Mucosa of descending colon (tissue), 3 donors: ENCODE measurements at regions not wholly inside any gene's neighbourhood (a gene's known extent, or its start where the extent isn't known, plus 50 kb on each side); places are given as distances from the start of the nearest gene placed in this dataset.

Source experiments
- ATAC-seq: fragments of 200-7000 bp; cut with Tn5 transposase; one replicate; pipeline ENCODE4 v1.9.1; 2020; ENCODE audit warnings: mild to moderate bottlenecking, moderate library complexity
- DNase-seq, 3 donors: peaks; one replicate each; pipeline ENCODE4 v3.0.0-alpha.2; 2020
- H3K36me3 ChIP-seq: fragments of 200-600 bp; one replicate; pipeline ENCODE4 v1.8.0; 2021; ENCODE audit warnings: low read depth, mild to moderate bottlenecking
- H3K4me1 ChIP-seq: fragments of 200-600 bp; one replicate; pipeline ENCODE4 v1.8.0; 2021; ENCODE audit warnings: low read depth, mild to moderate bottlenecking
- H3K4me3 ChIP-seq: fragments of 200-600 bp; one replicate; pipeline ENCODE4 v1.8.0; 2021; ENCODE audit warnings: mild to moderate bottlenecking
- H3K9me3 ChIP-seq: fragments of 200-600 bp; one replicate; pipeline ENCODE4 v1.8.0; 2021; ENCODE audit warnings: mild to moderate bottlenecking
- CTCF ChIP-seq: fragments of 200-600 bp; IDR thresholded peaks from one replicate; pipeline ENCODE4 v1.8.0; 2022; ENCODE audit warnings: antibody characterized with exemption, mild to moderate bottlenecking
- intact Hi-C, 2 donors: fragments of 100-400 bp; cut with DNase I in 1 of 2; cut with micrococcal nuclease in 1 of 2; formaldehyde crosslinking; loops; one replicate each; pipeline versions ENCODE4 v1.11.0 to v1.11.1; 2022; cut with DNase I, micrococcal nuclease
- donor health status: DM: no; HTN: no; CAD: no; lungs with moderate emphysema.
- donor health status: DM: no; HTN: no; CAD: no.
- donor health status: DM: no; HTN: yes; CAD: no.

- Histone ChIP-seq H3K4me3 (no peak overlapping the region), H3K4me1 (peaks cover 4% of the 10 kb centered on the region), H3K9me3 (peaks cover 5% of the 10 kb centered on the region), H3K36me3 (no peaks in the 10 kb centered on the region)
- TF ChIP-seq CTCF = no peak
- intact Hi-C loops = no loop called here
- ATAC-seq (no peak), DNase-seq (no peak)
Measured at GRCh38 chr4:138105331-138105730, 136.8 kb downstream of the SLC7A11 start.

GRCh38 chr4:138104284-138104680 lies 137.9 kb downstream of the SLC7A11 start:
- ATAC-seq = no peak
- no peak overlapping the region for H3K4me3 ChIP-seq
- H3K9me3 ChIP-seq = peaks cover 5% of the 10 kb centered on the region
- DNase-seq = no peak
- intact Hi-C loops = no loop called here
- no peak for TF ChIP-seq CTCF
- peaks cover 4% of the 10 kb centered on the region for H3K4me1 ChIP-seq
- H3K36me3 ChIP-seq = no peaks in the 10 kb centered on the region

- no peak for TF ChIP-seq CTCF
- ATAC-seq = no peak
- Histone ChIP-seq H3K9me3 (peaks cover 5% of the 10 kb centered on the region), H3K4me1 (peaks cover 4% of the 10 kb centered on the region), H3K36me3 (no peaks in the 10 kb centered on the region), H3K4me3 (no peak overlapping the region)
- intact Hi-C loops = no loop called here
- DNase-seq = no peak
Measured at GRCh38 chr4:138103597-138104283, 138.4 kb downstream of the SLC7A11 start.

- no peak for DNase-seq
- intact Hi-C loops = loop anchor here in 1 of 2 donors (10.0 kb wide), 1 partner anchor 585 kb away; no protein-coding TSS in a partner anchor
- no peak overlapping the region for H3K4me3 ChIP-seq
Measured at GRCh38 chr4:138099385-138099784, 142.8 kb downstream of the SLC7A11 start.

GRCh38 chr4:138097912-138098600 lies 144.1 kb downstream of the SLC7A11 start:
- DNase-seq (no peak), ATAC-seq (peak; percentile 56)
- intact Hi-C loops = loop anchor here in 1 of 2 donors (10.0 kb wide), 1 partner anchor 587 kb away; no protein-coding TSS in a partner anchor
- TF ChIP-seq CTCF = no peak
- Histone ChIP-seq H3K36me3 (no peaks in the 10 kb centered on the region), H3K4me3 (no peak overlapping the region), H3K9me3 (no peaks in the 10 kb centered on the region), H3K4me1 (no peaks in the 10 kb centered on the region)

More at GRCh38 chr4:138099385-138099784, 142.8 kb downstream of the SLC7A11 start:
- Histone ChIP-seq H3K36me3 (no peaks in the 10 kb centered on the region), H3K4me1 (no peaks in the 10 kb centered on the region), H3K9me3 (no peaks in the 10 kb centered on the region)
- TF ChIP-seq CTCF = no peak
- no peak for ATAC-seq
